NCI-H526 treated with DMSO at 0.1 percent for 48 hours (cell line): ENCODE measurements at regions not wholly inside any gene's neighbourhood (a gene's known extent, or its start where the extent isn't known, plus 50 kb on each side); places are given as distances from the start of the nearest gene placed in this dataset.

Source experiments
- DNase-seq: peaks from one replicate; lab custom pipeline; 2025; lab: John Stamatoyannopoulos, UW

DNA sequence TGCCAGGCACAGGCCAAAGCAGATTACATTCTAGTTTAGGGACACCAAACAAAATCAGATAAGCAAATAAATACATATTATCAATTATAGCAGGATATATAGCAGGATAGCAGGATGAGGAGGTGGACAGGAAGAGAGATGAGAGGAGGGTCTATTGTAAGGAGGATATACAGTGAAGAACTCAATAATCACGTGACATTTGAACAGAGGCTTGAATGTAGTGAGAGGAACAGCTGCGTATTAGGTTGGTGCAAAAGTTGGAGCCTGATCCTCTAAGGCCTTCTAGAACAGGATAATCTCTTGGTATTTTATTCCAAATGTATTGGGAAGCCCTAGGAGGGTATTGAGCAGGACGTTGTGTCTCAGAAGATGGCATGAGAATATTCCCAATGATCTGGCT, 136.7 kb downstream of the CYLD start:
- no peak for DNase-seq

DNA sequence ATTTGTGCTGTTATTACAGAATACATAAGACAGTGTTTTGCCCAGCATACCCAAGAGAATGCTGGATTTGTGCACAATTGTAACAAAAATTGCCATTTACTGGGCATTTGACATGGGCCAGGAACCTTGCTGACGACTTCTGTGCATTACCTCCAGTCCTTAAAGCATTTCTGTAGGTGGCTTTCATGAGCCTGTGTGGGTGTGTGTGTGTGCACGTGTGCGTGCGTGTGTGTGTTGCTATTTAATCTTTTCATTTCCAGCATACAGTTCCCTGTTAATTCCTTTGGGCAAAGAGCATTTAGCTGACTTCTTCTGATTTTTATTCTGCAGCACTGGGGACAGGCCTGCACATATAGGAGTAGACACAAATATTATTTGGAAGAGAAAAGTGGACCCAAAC, 134.4 kb downstream of the CYLD start:
- no peak for DNase-seq

DNA sequence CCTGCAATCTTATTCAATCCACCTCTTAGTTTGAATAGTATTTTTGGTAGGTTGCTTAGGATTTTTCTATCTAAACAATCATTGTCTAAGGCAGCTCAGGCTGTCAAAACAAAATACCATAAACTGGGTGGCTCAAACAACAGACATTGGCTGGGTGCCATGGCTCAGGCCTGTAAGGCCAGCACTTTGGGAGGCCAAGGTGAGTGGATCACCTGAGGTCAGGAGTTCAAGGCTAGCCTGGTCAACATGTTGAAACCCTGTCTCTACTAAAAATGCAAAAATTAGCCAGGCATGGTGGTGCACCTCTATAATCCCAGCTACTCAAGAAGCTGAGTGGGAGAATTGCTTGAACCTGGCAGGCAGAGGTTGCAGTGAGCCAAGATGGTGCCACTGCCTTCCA, 126.7 kb downstream of the CYLD start:
- DNase-seq: no peak

DNA sequence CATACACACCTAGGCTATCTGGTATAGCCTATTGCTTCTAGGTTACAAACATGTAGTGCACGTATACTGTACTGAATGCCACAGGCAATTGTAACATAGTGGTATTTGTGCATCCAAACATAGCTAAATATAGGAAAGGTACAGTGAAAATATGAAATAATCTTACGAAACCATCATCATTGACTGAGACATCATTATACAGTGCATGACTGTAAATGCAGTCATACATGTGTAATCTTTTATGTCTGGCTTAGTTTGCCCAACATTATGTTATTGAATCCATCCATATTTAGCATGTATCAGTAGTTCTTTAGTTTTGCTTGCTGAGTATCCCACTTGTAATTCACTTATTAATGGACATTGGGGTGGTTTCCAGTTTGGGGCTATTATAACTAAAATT, 124.9 kb downstream of the CYLD start:
- no peak for DNase-seq

DNA sequence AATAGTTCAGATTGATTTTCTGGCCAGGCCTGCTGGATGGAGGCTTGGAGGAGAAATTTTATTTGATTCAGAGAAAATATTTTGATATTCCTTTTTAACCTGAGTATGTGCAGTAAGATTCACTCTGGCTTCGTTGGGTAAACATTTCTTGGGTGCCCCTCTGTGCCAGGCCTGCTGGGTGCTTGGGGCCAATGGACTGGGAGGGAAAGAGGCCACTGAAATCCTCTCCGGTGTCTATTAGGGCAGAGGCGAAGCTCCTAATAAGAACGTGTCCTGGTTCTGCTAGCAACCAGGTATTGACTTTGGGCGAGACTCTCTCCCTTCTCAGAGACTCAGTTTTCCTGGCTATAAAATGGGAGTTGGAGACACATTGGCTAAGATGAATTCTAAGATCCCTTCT, 122.5 kb downstream of the CYLD start:
- no peak for DNase-seq

DNA sequence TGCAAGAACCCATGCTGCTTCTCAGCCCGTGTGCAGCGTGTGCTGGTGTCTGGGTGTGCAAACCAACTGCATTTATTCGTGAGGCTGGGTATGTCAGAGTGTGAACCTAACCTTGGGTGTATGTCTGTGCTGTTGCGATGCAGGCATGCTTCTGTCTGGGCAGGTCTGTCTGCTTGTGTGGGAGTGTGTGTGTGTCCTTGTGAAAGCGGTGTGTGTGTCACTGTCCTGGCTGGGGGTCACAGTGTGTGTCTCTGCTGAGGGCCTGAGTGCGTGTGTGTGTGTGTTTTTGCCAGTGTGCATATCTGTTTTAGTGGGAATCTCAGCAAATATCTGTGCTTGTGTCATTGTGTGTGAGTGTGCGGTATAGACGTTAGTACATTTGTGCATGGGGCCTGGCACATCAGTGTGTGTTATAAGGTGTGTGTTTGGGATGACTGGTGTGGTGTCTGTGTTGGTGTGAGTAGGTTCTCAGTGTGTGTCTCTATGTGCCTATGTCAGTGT, 121.8 kb downstream of the CYLD start:
- no peak for DNase-seq

DNA sequence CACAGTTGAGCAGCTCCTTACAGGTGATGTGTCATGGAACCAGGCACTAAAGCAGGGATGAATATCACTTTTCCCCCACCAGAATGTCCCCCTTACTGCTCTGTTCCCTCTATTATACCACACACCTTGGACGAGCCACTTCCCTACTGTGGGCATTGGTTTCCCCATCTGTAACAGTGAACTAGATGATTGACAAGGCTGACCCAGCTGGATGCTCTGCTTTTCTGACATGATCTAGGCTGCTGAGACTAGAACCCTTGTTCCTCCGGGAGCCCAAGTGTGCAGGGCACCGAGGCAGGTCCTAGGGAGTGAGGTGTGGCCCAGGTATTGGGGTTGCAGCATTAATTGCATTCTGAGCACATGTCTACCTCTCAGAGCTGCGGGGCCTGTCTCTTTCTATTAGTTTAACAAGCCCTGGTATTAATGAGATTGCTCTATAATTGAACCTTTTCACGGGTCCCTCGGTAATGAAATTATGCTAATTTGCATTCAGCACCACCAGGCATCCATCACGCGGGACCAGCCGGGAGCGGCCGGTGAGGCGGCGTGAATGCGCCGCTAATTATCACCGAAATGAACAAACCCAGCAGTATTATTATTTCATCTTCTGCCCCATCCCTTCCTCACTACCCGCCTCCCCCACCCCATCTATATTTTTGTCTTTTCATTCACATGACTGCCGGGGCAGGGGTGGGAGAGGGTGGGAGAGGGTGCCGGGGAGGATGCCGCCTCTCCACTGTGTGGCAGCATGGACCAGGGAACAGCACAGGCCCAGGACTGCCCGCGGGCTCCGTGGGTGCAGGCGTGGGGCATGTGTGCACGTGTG, 121.1 kb downstream of the CYLD start:
- DNase-seq: no peak

DNA sequence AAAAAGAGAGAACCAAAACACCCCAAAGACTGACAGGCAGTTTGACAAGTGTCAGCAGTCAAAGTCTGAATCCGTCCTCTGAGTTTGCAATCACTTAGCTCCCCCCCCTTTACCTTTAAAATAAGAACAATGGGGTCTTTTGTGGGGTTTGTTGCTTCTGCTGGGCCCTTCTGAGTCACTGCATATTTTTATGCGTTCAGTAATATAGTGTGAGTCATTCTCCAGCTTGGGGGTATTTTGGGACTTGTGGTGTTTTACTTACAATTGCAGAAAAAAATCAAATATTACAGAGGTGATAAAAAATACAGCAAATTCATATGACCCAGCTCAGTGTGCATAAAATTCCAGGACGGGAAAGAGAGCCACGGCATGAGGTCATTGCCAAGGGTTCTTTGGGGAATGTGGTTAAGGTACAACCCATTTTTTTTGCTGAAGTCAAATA, 120.1 kb downstream of the CYLD start:
- no peak for DNase-seq

DNA sequence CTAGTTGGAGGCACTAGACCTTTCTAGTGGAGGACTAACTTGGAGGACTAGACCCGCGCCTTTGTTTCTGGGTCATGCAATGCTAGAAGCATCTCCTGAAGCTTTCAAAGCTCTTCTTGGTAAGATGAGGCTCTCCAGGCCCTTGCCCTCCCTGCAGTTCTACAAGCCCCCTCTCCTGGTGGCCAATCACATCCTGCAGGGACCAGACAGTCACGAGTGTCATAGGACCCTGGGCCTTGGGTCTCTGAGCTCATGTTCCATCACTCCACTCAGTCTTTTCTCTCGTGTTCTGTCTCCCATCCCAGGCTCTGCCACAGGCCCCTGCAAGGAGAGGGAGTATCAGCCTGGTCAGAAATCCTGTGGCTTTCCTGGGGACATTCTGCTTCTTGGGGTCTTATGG, 119.6 kb downstream of the CYLD start:
- DNase-seq: no peak

DNA sequence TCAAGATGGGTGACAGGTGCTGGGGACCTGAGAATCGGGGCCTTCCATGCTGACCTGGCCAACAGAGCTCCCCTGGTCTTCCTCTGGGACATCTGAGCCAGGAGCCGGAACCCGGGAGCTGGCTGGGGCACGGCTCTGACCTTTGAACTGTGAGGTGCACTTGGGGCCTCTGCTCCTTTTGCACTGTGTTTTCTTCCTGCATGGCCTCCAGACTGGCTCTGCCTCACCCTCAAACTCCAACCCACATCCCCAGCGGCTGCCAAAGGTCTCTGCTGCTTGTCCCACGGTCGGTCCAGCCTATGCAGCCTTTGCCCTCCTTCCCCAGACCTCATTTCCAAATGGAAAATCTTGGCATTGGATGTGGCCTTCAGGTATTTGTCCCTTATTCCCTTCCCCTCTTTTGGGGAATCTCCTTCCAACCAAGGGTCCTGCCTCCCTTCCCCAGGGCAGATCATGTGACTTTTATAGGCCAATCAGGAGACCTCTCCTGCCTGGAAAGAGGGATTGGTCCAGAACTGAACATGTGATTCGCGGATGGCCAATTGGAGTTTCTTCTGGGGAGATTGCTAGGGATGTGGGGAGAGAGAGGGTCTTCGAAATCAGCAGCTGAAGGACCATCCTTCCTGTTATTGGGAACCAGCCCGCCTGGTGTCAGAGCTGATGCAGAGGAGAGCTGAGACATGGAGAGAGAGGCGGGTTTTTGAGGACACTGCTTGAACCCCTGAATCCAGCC, 117.9 kb downstream of the CYLD start:
- no peak for DNase-seq

DNA sequence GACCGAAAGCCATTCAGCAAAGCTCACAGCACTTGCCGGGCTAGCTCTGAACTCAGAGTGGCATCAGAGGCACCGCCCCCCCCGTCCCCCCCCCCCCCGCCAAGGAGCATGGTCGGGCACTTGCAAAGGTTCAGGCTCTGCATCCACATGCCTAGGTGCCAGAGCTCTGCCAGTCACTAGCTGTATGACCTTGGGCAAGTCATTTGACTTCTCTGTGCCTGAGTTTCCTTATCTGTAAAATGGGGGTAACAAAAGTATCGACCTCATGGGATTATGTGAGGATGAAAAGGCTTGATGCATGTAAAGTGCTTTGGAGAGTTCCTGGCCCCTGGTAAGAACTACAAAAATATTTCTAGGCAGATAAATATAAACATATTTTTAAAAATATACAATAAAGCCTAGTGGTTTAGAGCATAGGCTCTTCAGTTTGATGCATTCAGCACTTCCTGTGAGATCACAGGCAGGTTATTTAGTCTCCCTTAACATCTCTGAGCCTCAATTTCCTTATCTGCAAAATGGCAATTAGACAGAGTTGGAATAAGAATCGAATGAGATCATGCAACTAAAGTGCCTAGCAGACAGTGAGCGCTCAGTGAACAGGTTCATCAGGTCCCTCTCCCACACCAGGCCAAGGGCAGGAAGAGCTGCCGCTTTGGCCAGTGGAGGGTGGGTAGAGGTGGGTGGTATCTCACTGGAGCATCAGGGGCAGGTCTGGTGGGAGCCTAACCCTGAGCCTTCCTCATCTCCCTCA, 117.2 kb downstream of the CYLD start:
- DNase-seq: no peak

DNA sequence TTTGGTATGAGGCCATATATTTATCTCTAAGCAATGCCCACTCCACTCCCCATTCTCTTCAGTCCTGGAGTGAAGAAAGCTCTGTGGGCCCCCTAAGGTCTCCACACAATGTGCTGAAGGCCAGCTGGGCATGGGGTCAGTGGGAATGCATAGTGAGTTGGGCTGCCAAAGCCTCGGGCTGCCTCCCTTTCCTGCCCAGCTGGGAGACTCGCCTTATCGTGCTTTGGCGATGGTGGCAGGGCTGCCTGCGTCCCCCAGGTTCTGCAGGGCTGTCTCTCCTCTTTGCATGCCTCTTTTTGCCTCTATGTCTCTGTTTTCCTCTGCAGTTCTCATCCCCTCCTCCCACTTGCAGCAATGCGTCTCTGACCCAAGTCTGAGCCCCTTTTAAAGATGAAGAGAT, 116.5 kb downstream of the CYLD start:
- no peak for DNase-seq

DNA sequence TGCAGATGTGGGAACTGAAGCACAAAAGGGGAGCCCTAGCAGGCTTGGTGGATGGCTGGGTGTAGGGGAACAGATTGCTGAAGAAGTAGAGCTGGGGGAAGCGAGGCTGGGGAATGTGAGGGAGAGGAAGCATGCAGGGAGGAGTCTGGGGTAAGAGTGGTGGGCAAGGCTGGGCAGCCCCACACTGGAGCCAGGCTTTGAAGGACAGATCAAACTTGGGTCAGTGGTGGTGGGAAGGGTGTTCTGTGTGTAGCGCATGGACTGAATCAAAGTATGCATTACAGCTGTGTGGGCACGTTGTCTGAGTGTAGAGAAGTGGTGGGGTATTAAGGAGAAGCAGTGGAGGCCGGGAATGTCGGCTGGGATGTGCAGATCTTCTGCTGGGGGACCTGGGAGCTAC, 116.0 kb downstream of the CYLD start:
- DNase-seq: no peak

DNA sequence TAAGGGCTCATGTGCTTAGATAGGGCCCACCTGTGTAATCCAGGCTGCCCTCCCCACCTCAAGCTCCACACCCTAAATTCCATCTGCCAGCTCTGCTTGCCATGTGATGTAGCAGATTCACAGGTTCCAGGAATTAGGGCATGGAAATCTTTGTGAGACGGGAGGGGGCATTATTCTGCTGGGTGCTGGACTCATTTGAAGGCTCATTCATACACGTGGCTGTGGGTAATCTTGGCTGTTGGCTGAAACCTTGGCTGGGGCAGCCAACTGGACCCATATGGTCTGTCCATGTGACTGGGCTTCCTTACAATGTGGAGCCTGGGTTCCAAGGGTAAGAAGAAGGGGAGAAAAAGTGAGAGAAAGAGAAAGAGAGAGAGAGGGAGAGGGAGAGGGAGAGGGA, 115.1 kb downstream of the CYLD start:
- no peak for DNase-seq

DNA sequence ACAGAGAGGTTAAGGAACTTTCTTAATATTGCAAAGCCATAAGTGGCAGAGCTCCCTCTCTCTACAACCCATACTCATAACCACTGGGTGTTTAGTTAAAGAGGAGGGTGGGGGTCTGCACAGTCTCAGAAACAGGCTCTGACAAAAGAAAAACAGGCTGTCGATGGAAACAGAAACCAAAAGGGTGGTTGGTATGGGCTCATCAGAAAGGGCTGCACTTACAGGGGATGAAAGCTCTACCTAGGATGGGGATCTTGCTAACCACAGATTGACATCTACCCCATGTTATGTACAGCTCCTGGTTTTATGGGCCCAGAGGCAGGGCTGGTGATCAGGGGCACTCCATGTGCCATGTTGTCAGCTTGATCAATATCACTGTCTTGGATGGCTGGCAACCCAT, 111.4 kb downstream of the CYLD start:
- no peak for DNase-seq
